Stimulated activated CD8-positive, alpha-beta memory T cell treated with anti-CD3 and anti-CD28 coated beads, Interleukin-7, amount 100 ng/mL, for 48 hours (primary cell): ENCODE measurements at regions not wholly inside any gene's neighbourhood (a gene's known extent, or its start where the extent isn't known, plus 50 kb on each side); places are given as distances from the start of the nearest gene placed in this dataset.

Source experiments
- DNase-seq, 2 donors: peaks; one replicate each; pipeline ENCODE4 v3.0.0-alpha.2; 2020; ENCODE audit warnings: low read depth in 1 of 2; ENCODE audit errors: extremely low read depth in 1 of 2

DNA sequence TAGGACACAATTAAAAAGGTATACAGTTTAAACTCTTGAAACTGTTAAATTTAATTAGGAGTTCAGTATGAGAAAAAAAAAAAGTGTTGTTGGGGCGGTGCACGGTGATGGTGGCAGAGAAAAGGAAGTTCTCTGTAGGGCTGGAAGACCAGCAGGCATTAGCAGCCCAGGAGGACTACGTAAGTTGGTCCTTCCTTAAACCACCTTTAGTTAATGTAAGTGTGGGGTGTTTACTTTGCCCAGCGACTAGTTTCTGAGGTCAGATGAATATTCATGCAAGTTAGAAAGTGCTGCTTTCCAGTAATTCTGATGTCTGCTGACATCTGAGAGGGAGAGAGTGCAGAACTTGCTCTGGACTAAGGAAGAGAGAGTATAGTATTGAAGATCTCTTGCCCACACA is 54.9 kb downstream of the NKX2-1 start:
- DNase-seq = no peak

DNA sequence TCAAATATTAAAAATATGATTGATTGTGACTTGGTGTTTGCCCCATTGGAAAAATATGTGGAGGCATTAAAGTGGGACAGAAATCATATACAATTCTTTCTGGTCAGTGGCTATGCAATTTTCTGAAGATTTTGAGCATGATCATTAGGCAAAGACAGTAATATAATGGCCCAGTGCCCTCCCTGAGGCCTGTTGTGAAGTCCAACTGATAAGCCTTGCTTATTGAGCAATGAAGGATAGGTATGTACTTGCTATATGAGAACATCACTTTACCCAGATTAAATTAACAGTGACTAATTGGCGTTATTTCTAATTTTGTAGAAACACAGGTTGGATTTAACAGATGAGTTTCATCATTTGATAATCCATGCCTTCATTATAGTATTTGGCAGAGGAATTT is 57.1 kb downstream of the NKX2-1 start:
- no peak for DNase-seq

DNA sequence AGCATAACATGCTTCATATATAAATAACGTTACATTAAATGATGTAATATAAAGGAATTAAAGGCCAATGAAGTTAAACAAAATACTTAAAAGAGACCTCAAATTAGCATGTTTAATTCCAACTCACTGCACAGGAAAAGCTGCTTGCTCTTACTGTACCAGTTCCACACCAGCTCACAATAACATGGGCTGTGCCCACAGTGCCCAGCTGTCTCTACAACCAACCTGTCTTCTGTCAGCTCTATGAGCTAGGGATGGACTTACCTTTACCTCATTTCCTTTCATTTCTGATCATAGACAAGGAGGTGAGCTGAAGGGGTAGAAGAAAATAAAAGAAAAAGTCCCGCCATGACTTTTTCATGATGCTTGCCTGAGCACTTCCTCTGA is 64.8 kb downstream of the NKX2-1 start:
- no peak for DNase-seq

DNA sequence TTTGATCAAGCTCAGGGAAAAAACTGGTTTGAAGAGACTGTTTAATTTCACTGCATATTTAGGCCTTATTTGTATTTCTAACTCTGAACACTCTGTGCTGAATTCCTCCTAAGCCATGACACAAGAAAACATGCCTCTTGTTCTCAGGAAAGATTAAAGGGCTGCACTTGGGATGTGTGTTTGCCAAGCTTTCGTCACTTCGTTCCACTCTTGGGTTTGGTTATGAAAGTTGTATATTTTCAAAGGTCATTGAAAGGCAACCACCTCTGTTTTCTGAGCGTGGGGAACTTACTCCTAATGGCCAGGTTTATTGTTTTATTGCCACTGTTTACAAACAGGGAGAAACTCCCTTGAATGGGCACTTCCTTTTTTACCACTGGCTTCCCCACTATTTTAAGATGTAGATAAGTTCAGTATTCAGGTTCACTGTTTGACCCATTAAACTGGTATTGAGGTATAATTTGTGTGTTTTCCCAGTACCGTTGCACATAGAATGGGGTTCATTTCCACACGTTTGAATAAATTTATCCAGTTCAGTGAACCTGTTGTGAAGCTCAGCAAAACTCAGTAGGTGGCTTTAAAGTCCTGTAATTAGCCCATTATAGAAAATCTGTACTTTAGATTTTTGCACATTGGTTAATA is 65.3 kb downstream of the NKX2-1 start:
- DNase-seq = no peak

DNA sequence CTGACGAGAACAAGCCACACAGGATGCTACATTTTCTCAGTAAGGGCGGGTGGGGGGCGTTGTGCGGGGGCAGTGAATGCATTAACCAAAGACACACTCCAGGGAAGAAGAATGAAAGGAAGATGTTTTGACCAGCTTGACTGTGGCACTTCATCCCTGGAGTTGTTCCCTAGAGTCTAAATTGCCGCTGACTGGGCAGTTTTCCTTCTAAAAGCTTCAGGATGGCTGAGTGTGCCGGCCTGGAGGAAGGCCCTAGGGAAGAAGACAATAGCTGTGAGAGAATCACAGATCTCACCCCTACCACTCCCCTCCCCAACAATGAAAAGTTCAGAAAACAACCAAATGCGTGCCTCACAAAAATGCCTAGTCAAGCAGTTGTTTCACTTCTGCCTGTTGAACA is 67.2 kb downstream of the NKX2-1 start:
- DNase-seq = no peak

DNA sequence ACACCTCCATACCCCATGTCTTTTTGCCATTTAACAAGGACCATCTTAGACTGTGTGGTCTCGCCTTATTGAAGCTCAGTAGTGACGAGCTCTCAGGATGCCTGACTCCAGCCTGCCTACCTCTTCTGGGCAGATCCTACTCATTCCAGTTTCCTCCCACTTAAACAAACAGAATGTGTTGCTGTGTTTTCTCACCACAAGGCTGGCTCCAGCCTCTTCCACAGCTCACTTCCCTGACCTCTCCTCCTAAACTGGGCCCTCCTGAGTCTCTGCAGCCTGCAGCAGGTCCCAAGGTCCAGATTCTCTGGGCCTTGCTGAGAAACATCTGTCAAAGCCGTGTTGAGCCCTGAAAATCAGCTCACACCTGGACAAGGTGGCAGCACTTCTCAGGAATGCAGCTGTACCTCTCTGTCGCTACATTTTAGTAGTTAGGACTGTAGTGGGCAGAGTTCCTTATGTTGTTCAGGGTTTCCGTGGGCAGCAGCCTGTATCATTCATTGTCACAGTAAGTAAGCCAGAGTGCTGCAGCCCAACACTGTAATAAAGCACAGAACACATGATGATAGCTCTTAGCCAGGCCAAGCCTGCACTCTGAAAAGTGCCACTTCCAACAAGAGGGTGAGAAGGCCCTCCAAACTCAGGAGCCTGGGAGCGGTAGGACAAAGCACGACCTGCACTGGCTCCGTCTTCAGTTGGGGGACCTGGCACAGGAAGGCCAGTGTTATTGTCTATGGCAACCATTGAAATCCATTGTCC is 68.5 kb downstream of the NKX2-1 start:
- DNase-seq = no peak

DNA sequence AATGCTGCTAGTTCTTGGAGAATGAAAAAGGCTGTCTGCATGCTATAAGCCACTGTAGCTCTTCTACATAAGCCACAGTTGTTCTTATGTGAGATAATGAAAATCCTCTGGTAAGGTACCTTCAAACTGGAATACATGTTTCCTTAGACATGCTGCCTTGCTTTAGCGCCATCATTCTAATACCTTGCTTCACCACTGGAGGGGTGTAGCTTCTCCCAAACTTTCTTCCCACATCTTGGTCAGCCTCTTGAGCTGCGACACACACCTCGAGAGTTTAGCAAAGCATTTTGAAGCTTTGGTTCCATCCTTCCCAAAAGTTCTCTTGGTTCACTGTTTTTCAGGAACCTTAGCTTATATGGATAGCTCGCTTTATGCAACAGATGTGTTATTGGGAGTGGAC is 69.5 kb downstream of the NKX2-1 start:
- DNase-seq = no peak

DNA sequence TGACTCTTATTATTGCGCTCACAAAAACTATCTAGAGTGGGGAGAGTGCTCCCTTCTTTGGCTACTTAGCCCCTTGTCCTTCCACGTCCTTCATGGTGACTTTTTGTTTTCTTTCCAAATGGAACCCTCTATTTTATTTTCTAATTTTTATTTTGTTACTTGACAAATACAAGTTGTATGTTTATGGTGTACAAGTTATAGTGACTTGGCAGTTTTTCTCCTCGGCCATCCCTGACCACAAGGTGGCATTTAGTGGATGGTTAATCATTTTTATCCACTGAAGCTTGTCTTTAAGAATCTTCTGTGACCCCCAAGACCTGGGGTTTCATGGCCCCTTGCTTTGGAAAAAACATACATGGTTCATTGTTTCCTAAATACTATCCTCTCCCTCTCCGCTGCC is 70.1 kb downstream of the NKX2-1 start:
- no peak for DNase-seq

DNA sequence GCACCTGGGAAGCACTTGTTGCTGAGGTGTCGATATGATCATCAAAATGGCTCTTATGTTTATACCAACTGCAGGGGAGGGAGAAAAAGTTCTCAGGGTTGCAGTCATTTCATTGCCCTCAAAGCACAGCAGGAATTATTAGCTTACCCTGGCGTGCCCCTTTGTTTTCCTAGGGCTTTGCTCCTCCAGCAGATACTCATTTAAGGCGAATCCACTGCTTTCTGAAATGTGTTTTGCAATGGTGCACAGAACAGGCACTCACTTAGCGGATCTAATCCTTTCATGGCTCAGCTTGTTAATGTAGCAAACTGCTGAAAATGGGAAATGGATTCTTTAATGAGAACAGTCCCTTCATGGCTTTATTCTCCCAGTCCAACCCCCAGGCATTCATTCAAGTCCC is 76.7 kb downstream of the NKX2-1 start:
- DNase-seq = no peak

DNA sequence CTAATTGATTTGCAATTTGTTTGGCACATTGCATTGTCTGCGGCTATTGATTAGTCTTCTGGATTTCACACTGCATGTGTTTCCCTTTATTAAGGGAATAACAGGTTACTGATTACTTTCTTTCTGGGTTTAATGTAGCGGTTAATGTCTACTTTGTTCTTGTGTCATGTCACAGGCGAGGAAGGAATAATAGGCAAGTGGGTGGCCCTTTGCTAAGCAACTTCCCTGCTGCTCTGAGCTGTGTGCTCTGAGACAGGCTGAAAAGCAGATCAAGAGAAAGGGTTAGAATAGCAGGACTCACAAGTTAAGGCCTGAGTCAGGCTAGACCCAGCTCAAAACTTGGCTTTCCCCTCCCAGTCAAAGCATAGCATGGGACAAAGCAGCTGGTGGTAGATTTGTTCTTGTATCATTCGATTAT is 77.2 kb downstream of the NKX2-1 start:
- DNase-seq = no peak

DNA sequence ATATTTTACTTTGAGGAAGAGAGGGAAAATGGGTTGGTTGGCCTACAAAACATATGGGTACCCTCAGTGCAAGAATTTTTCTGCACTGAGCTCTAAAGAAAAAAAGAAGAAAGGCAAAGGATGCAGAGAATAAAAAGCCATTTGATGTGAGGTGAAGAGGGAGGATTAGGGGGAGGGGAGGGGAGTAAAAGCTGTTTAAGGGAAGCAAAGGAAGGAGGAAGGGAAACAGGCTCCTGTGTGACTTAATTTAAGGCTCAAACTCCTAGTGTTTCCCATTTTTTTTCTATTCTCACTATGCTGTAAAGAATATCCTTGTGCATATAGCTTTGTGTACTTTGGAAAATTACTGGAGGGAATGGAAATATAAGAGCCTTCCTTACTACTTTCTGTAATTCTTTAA is 78.7 kb downstream of the NKX2-1 start:
- no peak for DNase-seq

DNA sequence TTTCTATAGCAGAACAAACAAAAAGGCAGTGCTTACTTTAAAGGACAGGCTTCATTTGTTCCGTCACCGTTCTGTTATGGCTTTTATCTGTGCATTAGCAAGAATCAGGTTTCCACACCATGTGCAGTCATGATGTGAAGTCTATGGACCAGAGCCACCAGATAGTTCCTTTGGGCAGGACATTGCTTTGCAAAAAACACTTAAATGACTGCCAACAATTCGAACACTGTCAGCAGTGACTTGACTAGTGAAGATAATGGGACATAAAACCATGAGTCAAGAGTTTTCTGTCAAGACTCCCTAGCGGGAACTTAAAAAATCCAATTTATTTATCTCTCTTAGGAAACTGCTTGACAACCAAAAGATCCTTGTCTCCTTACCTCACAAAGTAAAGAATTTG is 80.3 kb downstream of the NKX2-1 start:
- no peak for DNase-seq

DNA sequence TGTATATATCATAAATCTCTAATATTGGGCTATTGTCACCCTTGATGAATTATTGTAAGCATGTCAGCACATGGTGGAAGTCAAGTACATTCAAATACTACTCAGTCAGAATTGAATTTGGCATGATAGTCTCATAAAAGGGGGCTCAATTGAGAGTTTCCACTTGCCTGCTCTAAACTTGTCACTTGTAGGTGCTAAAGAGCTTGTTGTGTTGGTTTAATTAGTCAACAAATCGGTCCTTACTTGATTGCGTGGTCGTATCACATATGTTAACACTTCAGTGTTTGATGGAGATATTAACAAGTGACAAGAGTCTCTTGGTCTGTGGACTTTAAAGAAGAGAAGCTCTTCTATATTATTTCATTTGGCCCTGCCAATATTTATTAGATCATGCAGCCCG is 81.1 kb downstream of the NKX2-1 start:
- DNase-seq = no peak

DNA sequence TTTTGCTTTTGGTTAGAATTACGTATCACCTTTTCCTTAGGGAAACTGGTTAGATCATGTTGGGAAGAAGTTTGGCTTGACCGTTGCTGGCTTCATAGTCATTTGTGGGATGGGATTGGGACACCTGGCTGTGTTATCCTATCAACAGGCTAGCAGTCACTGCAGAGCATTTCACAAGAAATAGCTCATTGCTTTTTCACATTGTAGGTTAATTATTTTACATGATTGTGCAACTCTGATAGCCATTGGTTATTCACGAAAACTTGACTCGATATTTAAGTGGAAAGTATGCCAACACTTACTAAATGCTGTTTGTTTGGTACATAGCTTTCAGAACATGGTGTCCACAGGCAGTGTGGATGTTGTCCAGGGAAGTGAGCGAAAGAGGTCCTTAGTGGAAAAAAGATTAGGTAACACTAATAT is 89.4 kb downstream of the NKX2-1 start:
- DNase-seq = no peak

DNA sequence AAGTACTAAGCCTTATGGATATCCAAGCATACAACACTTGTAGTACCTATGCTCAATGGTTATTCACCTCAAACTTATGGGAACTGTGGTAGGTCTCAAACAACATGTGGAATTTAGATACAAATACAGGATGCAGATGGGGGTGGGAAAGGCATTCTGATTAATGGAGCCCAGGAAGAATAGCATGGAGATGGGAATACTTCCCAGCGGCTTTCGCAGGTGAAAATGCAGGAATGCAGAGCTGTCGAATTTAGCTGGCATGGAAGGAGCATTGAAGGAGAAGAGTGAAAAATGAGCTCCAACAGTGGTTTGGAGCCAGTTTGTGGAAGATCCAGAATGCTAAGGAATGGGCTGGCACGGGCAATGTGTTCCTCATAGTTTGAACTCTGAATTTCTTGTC is 89.9 kb downstream of the NKX2-1 start:
- DNase-seq = no peak

DNA sequence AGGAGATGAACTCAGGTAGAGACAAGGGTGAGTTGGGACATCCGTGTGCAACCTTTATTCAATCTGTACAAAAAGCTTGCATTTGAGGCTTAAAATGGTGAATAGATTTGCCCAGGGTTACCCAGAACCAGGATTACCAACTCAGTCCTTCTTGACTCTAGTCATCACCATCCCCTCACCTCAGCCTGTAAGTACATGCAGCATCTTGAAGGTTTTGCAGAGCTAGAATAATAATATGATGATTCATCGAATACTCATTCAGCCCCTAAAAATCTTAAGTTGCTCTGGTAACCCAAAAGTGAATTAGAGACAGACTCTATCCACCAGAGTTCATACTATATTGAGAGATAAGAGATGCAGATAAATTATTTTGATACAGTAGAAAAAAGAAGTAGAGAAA is 90.3 kb downstream of the NKX2-1 start:
- DNase-seq = no peak

DNA sequence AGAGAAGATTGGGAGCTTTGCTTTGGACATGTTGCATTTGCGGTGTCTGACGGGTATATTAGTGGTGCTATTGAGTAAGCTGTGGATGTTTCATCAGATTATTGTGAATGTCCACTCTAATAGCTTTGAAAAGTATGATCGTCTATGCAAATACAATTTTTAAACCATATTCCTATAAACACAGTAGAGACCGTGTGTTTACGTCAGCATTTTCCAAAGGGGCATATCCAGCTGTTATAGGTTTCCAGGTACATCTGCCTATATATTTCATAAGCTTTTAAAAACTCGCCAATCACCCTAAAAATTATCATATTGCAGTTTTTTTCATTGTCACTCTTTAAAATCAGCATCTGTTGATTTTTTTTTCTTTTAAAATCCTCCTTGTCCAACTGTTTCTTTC is 91.7 kb downstream of the NKX2-1 start:
- no peak for DNase-seq

DNA sequence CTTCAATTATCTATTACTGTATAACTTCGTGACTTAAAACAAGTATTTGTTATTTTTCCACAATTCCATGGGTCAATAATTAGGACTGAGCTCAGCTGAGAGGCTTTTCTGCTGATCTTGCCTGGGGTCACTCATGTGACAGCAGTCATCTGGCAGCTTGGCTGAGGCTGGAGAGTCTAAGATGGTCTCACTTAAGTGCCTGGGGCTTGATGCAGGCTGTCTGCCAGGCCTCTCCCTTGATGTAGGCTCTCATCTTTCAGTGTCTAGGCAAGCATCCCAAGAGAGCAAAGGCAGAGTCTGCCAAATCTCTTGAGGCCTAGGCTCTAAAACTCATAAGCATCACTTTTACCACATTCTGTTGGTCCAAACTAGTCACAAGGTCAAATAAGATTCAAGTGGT is 93.2 kb downstream of the NKX2-1 start:
- no peak for DNase-seq

DNA sequence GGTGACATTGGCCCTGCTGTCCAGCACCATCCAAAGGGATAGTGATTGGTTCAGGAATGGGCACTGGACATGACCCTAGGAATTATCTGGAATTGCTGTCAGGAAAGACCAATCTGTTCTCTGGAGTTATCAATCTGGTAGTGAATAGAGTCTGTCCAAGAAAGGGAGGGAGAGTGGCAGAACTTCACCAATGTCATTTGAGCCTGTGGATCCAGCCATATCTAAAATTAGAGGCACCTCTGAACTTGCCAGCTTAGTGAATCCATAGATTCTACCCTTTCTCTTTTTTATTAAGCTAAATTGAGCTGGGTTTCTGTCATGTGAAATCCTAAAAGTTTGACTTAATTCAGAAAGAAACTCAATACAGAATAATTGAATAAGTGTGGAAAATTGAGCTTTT is 93.9 kb downstream of the NKX2-1 start:
- DNase-seq = no peak

DNA sequence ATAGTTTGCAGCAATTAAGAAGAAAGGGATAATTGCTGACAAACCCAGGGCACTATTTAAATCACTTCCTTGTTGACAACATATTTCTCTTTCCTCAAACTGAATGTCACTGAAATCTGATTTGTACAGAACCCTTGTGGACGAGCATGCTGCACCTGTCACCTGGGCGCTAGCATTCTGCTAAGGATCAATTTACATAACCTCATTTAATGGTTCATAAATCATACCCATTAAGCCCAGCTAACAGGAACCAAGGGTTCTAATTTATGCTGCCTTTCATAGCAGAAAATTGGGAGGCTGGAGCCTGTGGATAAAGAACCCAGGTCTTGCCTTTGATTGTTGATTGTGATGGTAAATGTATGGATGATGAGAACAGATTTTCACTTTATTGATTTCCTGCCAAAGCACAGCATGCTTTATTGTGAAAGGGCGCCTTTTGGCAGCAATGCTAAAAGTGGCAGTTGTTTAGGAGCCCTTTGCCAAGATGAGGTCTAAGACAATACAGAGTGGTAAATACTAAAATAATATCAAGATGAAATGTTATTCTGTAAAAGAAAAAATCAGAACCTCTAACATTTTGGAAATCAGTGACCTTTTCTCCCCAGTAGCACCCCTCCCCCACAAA is 95.4 kb downstream of the NKX2-1 start:
- no peak for DNase-seq

DNA sequence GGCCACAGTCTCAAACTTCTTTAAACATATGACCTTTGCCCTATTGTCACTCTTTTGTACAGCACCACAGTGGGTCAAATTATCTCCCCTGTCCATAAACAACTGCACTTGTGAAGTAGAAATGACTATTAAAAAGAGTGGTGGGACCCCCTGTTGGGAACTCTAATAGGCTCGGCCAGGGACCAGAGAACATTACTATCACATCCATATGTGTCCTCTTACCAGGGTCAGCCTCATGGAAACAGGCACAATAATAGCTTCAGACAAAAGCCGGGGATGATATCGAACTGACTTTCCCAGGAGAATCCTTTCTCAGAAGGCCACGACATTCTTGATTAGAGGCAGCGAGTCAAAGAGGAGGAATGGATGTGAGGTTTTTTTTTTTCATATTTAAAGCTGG is 96.6 kb downstream of the NKX2-1 start:
- DNase-seq = no peak

DNA sequence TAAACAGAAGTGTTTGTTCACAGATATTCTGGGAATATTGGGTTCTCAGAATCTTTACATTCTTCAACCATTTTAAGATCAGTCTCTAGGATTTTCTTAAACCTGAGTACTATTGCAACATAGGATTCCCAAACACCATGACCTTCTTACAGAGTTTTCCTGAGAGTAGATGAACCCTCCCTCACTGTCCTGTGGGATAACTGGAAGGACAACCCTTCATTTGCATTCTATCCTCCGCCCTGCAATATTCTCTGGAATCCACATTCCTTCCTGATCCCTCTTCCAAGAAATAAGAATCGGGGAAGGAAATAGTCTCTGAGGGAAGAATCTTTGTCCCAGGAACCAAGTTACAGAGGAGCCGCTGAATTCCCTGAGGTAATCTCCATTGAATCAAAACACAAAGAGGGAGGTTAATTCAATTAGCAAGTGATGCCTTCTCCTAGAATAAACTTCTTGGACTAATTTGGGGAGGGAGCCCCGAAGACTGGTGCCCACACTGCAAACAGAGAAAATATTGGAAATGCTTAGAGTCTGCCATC is 99.8 kb upstream of the MBIP start:
- DNase-seq = no peak
